Body of pancreas (tissue), 4 donors: ENCODE measurements at regions not wholly inside any gene's neighbourhood (a gene's known extent, or its start where the extent isn't known, plus 50 kb on each side); places are given as distances from the start of the nearest gene placed in this dataset.

Experiments used
- CTCF ChIP-seq, 7 experiments: fragments of 450-650 bp in 4 of 7; fragments of 200-600 bp in 3 of 7; sonication (generic) in 3 of 7; IDR thresholded peaks; one replicate each; pipeline ENCODE4 v1.5.1; 2016 to 2019; ENCODE audit warnings: antibody characterized with exemption in 7 of 7
- POLR2A ChIP-seq, 3 donors: fragments of 450-650 bp; IDR thresholded peaks; one replicate each; pipeline ENCODE4 v1.6.1; 2016; ENCODE audit warnings: antibody characterized with exemption in 3 of 3, mild to moderate bottlenecking in 2 of 3

- TF ChIP-seq CTCF (IDR thresholded peaks at IDR 0.05) (no peak), POLR2A (IDR thresholded peaks at IDR 0.05) (no peak)
Observed at GRCh38 chrY:19095460-19095859, 321.9 kb upstream of the HSFY2 start.
